ENCODE measurements at regions not wholly inside any gene's neighbourhood (a gene's known extent, or its start where the extent isn't known, plus 50 kb on each side); places are given as distances from the start of the nearest gene placed in this dataset.
"Not testable (repeated sequence)": the region's sequence is repeated elsewhere in the genome, so short reads cannot be mapped to it uniquely, and the experiment has no call there.

- DNase-seq (ENCODE audit: low read depth in 4 of 4, low spot score in 3 of 4): peak in 3 of 4 donors; percentile 27 to 62 (median 41)
These were observed 80.5 kb upstream of the PRKG1 start for GRCh38 chr10:50993771-50994251.

- DNase-seq (ENCODE audit: low read depth in 4 of 4, low spot score in 3 of 4): no peak
These were observed 76.8 kb upstream of the PRKG1 start for GRCh38 chr10:50997461-50997860.

- DNase-seq (ENCODE audit: low read depth in 4 of 4, low spot score in 3 of 4): no peak
These were observed 75.1 kb upstream of the PRKG1 start for GRCh38 chr10:50999163-50999562.

- no peak for DNase-seq (ENCODE audit: low read depth in 4 of 4, low spot score in 3 of 4)
These were observed 74.1 kb upstream of the PRKG1 start for GRCh38 chr10:51000164-51000563.

- DNase-seq (ENCODE audit: low read depth in 4 of 4, low spot score in 3 of 4): no peak
These were observed 73.3 kb upstream of the PRKG1 start for GRCh38 chr10:51000976-51001375.

- no peak for DNase-seq (ENCODE audit: low read depth in 4 of 4, low spot score in 3 of 4)
These were observed 72.7 kb upstream of the PRKG1 start for GRCh38 chr10:51001587-51001986.

- DNase-seq (ENCODE audit: low read depth in 4 of 4, low spot score in 3 of 4): no peak
These were observed 71.8 kb upstream of the PRKG1 start for GRCh38 chr10:51002469-51002868.

GRCh38 chr10:51004776-51005175 lies 69.5 kb upstream of the PRKG1 start:
- no peak for DNase-seq (ENCODE audit: low read depth in 4 of 4, low spot score in 3 of 4)

- no peak for DNase-seq (ENCODE audit: low read depth in 4 of 4, low spot score in 3 of 4)
These were observed 68.7 kb upstream of the PRKG1 start for GRCh38 chr10:51005551-51005950.

- no peak for DNase-seq (ENCODE audit: low read depth in 4 of 4, low spot score in 3 of 4)
These were observed 67.6 kb upstream of the PRKG1 start for GRCh38 chr10:51006686-51007085.

GRCh38 chr10:51007781-51008180 lies 66.5 kb upstream of the PRKG1 start:
- no peak for DNase-seq (ENCODE audit: low read depth in 4 of 4, low spot score in 3 of 4)

- no peak for DNase-seq (ENCODE audit: low read depth in 4 of 4, low spot score in 3 of 4)
These were observed 65.9 kb upstream of the PRKG1 start for GRCh38 chr10:51008346-51008745.

- DNase-seq (ENCODE audit: low read depth in 4 of 4, low spot score in 3 of 4): no peak
These were observed 63.3 kb upstream of the PRKG1 start for GRCh38 chr10:51010977-51011376.

GRCh38 chr10:51012073-51012472 lies 62.2 kb upstream of the PRKG1 start:
- no peak for DNase-seq (ENCODE audit: low read depth in 4 of 4, low spot score in 3 of 4)

GRCh38 chr10:51014680-51015389 lies 59.5 kb upstream of the PRKG1 start:
- no peak for DNase-seq (ENCODE audit: low read depth in 4 of 4, low spot score in 3 of 4)

- not testable (repeated sequence) for DNase-seq (ENCODE audit: low read depth in 4 of 4, low spot score in 3 of 4)
These were observed 58.9 kb upstream of the PRKG1 start for GRCh38 chr10:51015390-51015754.

GRCh38 chr10:51020200-51020599 lies 54.1 kb upstream of the PRKG1 start:
- DNase-seq (ENCODE audit: low read depth in 4 of 4, low spot score in 3 of 4): no peak

- no peak for DNase-seq (ENCODE audit: low read depth in 4 of 4, low spot score in 3 of 4)
These were observed 51.2 kb upstream of the PRKG1 start for GRCh38 chr10:51022933-51023585.

- no peak for DNase-seq (ENCODE audit: low read depth in 4 of 4, low spot score in 3 of 4)
These were observed 50.7 kb upstream of the PRKG1 start for GRCh38 chr10:51023636-51024035.
